Activated naive CD4-positive, alpha-beta T cell treated with anti-CD3 and anti-CD28 coated beads for 36 hours (primary cell): ENCODE measurements at regions not wholly inside any gene's neighbourhood (a gene's known extent, or its start where the extent isn't known, plus 50 kb on each side); places are given as distances from the start of the nearest gene placed in this dataset.
"Not testable (repeated sequence)": the region's sequence is repeated elsewhere in the genome, so short reads cannot be mapped to it uniquely, and the experiment has no call there.

Experiments
- CTCF ChIA-PET: fragments of 350-600 bp; sonication (Branson Sonifier 250); formaldehyde crosslinking; loops from one replicate; lab custom pipeline; 2021; ENCODE audit warnings: antibody characterized with exemption; lab: Charles Lee
- DNase-seq: peaks from one replicate; pipeline ENCODE4 v3.0.0-alpha.2; 2020
- H3K27ac Mint-ChIP-seq: one replicate; pipeline ENCODE4 v1.8.0; 2021; ENCODE audit warnings: mild to moderate bottlenecking, mixed read lengths
- H3K27me3 Mint-ChIP-seq: one replicate; pipeline ENCODE4 v1.8.0; 2021; ENCODE audit warnings: low read depth, mixed read lengths
- H3K36me3 Mint-ChIP-seq: one replicate; pipeline ENCODE4 v1.8.0; 2021; ENCODE audit warnings: low read depth, mixed read lengths
- H3K4me1 Mint-ChIP-seq: one replicate; pipeline ENCODE4 v1.8.0; 2021; ENCODE audit warnings: low read depth, mixed read lengths
- H3K4me3 Mint-ChIP-seq: one replicate; pipeline ENCODE4 v1.8.0; 2021; ENCODE audit warnings: mild to moderate bottlenecking, moderate library complexity, mixed read lengths
- H3K9me3 Mint-ChIP-seq: one replicate; pipeline ENCODE4 v1.8.0; 2021; ENCODE audit warnings: mixed read lengths
- intact Hi-C: fragments of 100-400 bp; cut with micrococcal nuclease; formaldehyde crosslinking; loops from one replicate; pipeline ENCODE4 v1.15.1; 2023

- peaks cover 3% of the 10 kb centered on the region for H3K36me3 Mint-ChIP-seq
- H3K27me3 Mint-ChIP-seq, result no peaks in the 10 kb centered on the region
- peaks cover 12% of the 10 kb centered on the region for H3K9me3 Mint-ChIP-seq
- intact Hi-C loops, result no loop called here
- no peak for DNase-seq
- CTCF ChIA-PET, result no interaction called here
- no peak overlapping the region for H3K27ac Mint-ChIP-seq
- no peak overlapping the region for H3K4me3 Mint-ChIP-seq
- no peaks in the 10 kb centered on the region for H3K4me1 Mint-ChIP-seq
These were observed 150.3 kb downstream of the HTR1A start for GRCh38 chr5:63811961-63812360.

DNA sequence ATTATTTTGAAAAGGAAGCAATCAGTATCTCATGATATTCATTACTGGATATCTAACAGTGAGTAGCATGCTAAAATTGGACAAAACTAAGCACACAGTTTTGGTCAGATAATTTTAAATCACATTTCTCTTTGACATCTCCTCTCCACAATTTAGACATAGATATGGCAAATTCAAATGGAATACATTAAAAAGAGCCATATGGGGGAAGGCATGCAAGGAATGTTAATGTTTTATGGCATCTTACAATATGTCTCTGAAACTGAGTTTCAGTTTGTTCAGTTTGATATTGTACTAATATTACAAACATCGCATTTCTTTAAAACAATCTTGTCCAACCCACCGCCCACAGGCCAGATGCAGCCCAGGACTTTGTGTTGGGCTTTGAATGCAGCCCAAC lies 151.0 kb downstream of the HTR1A start:
- Mint-ChIP-seq H3K27me3 (no peaks in the 10 kb centered on the region), H3K4me1 (no peaks in the 10 kb centered on the region), H3K9me3 (peaks cover 10% of the 10 kb centered on the region), H3K4me3 (no peak overlapping the region), H3K36me3 (peaks cover 2% of the 10 kb centered on the region), H3K27ac (no peak overlapping the region)
- no peak for DNase-seq
- intact Hi-C loops, result no loop called here
- CTCF ChIA-PET, result no interaction called here

GRCh38 chr5:63805151-63805550 lies 157.1 kb downstream of the HTR1A start:
- no peaks in the 10 kb centered on the region for H3K27me3 Mint-ChIP-seq
- no peak for DNase-seq
- H3K36me3 Mint-ChIP-seq, result no peaks in the 10 kb centered on the region
- no peaks in the 10 kb centered on the region for H3K4me1 Mint-ChIP-seq
- no peak overlapping the region for H3K4me3 Mint-ChIP-seq
- intact Hi-C loops, result no loop called here
- H3K9me3 Mint-ChIP-seq, result peaks cover 2% of the 10 kb centered on the region
- no peak overlapping the region for H3K27ac Mint-ChIP-seq
- CTCF ChIA-PET, result no interaction called here

- no peak for DNase-seq
- no peak overlapping the region for H3K4me3 Mint-ChIP-seq
- H3K27me3 Mint-ChIP-seq, result no peaks in the 10 kb centered on the region
- intact Hi-C loops, result no loop called here
- CTCF ChIA-PET, result no interaction called here
- H3K27ac Mint-ChIP-seq, result no peak overlapping the region
- H3K36me3 Mint-ChIP-seq, result no peaks in the 10 kb centered on the region
- H3K4me1 Mint-ChIP-seq, result no peaks in the 10 kb centered on the region
- peaks cover 2% of the 10 kb centered on the region for H3K9me3 Mint-ChIP-seq
These were observed 159.1 kb downstream of the HTR1A start for GRCh38 chr5:63803165-63803564.

GRCh38 chr5:63794979-63795378 lies 167.3 kb downstream of the HTR1A start:
- Mint-ChIP-seq H3K36me3 (peaks cover 2% of the 10 kb centered on the region), H3K27me3 (no peaks in the 10 kb centered on the region), H3K9me3 (peaks cover 11% of the 10 kb centered on the region), H3K4me3 (no peak overlapping the region), H3K27ac (no peak overlapping the region), H3K4me1 (no peaks in the 10 kb centered on the region)
- intact Hi-C loops, result no loop called here
- DNase-seq, result no peak
- CTCF ChIA-PET, result no interaction called here

- CTCF ChIA-PET, result no interaction called here
- Mint-ChIP-seq H3K9me3 (peaks cover 11% of the 10 kb centered on the region), H3K27me3 (no peaks in the 10 kb centered on the region), H3K4me3 (no peak overlapping the region), H3K36me3 (peaks cover 2% of the 10 kb centered on the region), H3K4me1 (no peaks in the 10 kb centered on the region), H3K27ac (no peak overlapping the region)
- no peak for DNase-seq
- intact Hi-C loops, result no loop called here
These were observed 167.9 kb downstream of the HTR1A start for GRCh38 chr5:63794296-63794695.

- Mint-ChIP-seq H3K27me3 (no peaks in the 10 kb centered on the region), H3K27ac (no peak overlapping the region), H3K9me3 (peaks cover 3% of the 10 kb centered on the region), H3K36me3 (no peaks in the 10 kb centered on the region), H3K4me3 (no peak overlapping the region), H3K4me1 (no peaks in the 10 kb centered on the region)
- DNase-seq, result no peak
- intact Hi-C loops, result no loop called here
- CTCF ChIA-PET, result no interaction called here
These were observed 187.3 kb downstream of the HTR1A start for GRCh38 chr5:63774939-63775338.

DNA sequence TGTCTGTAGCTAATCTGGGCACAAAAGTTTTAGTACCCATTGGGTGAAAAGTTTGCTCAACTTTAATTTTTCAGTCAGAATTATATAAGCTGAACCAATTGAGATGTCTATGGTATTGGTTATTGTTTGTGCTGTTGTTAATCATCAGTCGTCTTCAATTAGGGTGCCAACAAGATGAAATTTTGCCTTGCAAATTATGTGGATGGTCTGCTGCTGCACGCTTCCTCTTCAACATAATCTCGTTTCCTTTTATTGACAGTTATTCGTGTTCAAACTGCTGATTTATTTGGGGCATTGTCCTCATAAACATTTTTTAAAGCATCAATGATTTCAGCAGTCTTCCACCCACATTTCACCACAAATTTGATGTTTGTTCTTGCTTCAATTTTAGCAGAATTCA lies 194.0 kb downstream of the HTR1A start:
- Mint-ChIP-seq H3K9me3 (peaks cover 6% of the 10 kb centered on the region), H3K36me3 (no peaks in the 10 kb centered on the region), H3K4me3 (no peak overlapping the region), H3K27ac (no peak overlapping the region), H3K4me1 (no peaks in the 10 kb centered on the region), H3K27me3 (no peaks in the 10 kb centered on the region)
- CTCF ChIA-PET, result no interaction called here
- DNase-seq, result no peak
- intact Hi-C loops, result no loop called here

- intact Hi-C loops, result no loop called here
- H3K4me1 Mint-ChIP-seq, result no peaks in the 10 kb centered on the region
- CTCF ChIA-PET, result no interaction called here
- no peak overlapping the region for H3K4me3 Mint-ChIP-seq
- DNase-seq, result no peak
- H3K9me3 Mint-ChIP-seq, result peaks cover 6% of the 10 kb centered on the region
- no peaks in the 10 kb centered on the region for H3K27me3 Mint-ChIP-seq
- no peak overlapping the region for H3K27ac Mint-ChIP-seq
- no peaks in the 10 kb centered on the region for H3K36me3 Mint-ChIP-seq
These were observed 201.3 kb downstream of the HTR1A start for GRCh38 chr5:63760965-63761364.

- DNase-seq, result no peak
- CTCF ChIA-PET, result interaction anchor here (0.6 kb wide), 1 partner anchor 320 kb away, joined by 4 read pairs; no protein-coding TSS in a partner anchor
- H3K4me3 Mint-ChIP-seq, result no peak overlapping the region
- no peaks in the 10 kb centered on the region for H3K4me1 Mint-ChIP-seq
- H3K36me3 Mint-ChIP-seq, result no peaks in the 10 kb centered on the region
- peaks cover 7% of the 10 kb centered on the region for H3K9me3 Mint-ChIP-seq
- intact Hi-C loops, result no loop called here
- H3K27me3 Mint-ChIP-seq, result no peaks in the 10 kb centered on the region
- no peak overlapping the region for H3K27ac Mint-ChIP-seq
These were observed 219.0 kb downstream of the HTR1A start for GRCh38 chr5:63743096-63743798.

DNA sequence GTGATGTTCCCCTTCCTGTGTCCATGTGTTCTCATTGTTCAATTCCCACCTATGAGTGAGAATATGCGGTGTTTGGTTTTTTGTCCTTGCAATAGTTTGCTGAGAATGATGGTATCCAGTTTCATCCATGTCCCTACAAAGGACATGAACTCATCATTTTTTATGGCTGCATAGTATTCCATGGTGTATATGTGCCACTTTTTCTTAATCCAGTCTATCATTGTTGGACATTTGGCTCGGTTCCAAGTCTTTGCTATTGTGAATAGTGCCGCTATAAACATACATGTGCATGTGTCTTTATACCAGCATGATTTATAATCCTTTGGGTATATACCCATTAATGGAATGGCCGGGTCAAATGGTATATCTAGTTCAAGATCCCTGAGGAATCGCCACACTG lies 229.4 kb downstream of the HTR1A start:
- H3K27ac Mint-ChIP-seq, H3K4me3 Mint-ChIP-seq, DNase-seq, intact Hi-C loops, H3K4me1 Mint-ChIP-seq, H3K36me3 Mint-ChIP-seq, H3K9me3 Mint-ChIP-seq, CTCF ChIA-PET, H3K27me3 Mint-ChIP-seq: not testable (repeated sequence)

- no peaks in the 10 kb centered on the region for H3K36me3 Mint-ChIP-seq
- H3K4me3 Mint-ChIP-seq, result no peak overlapping the region
- no peaks in the 10 kb centered on the region for H3K4me1 Mint-ChIP-seq
- H3K27me3 Mint-ChIP-seq, result no peaks in the 10 kb centered on the region
- peaks cover 8% of the 10 kb centered on the region for H3K9me3 Mint-ChIP-seq
- CTCF ChIA-PET, result no interaction called here
- no peak for DNase-seq
- no peak overlapping the region for H3K27ac Mint-ChIP-seq
- intact Hi-C loops, result no loop called here
These were observed 234.7 kb downstream of the HTR1A start for GRCh38 chr5:63727583-63727982.

GRCh38 chr5:63726496-63726895 lies 235.7 kb downstream of the HTR1A start:
- no peak overlapping the region for H3K27ac Mint-ChIP-seq
- no peaks in the 10 kb centered on the region for H3K4me1 Mint-ChIP-seq
- peaks cover 2% of the 10 kb centered on the region for H3K9me3 Mint-ChIP-seq
- H3K4me3 Mint-ChIP-seq, result no peak overlapping the region
- H3K36me3 Mint-ChIP-seq, result no peaks in the 10 kb centered on the region
- H3K27me3 Mint-ChIP-seq, result no peaks in the 10 kb centered on the region
- intact Hi-C loops, result no loop called here
- CTCF ChIA-PET, result no interaction called here
- no peak for DNase-seq
